Endothelial cell of umbilical vein (primary cell): ENCODE measurements at regions not wholly inside any gene's neighbourhood (a gene's known extent, or its start where the extent isn't known, plus 50 kb on each side); places are given as distances from the start of the nearest gene placed in this dataset.

Experiments
- BruUV-seq: library from RNA; stranded (reverse); fragments of 400-500 nt; replicated peaks from 2 replicates; lab custom pipeline; 2021; lab: Mats Ljungman, UMichigan
- CTCF ChIA-PET: fragments of 300-600, 350-600 bp; sonication (Branson Sonifier 250); formaldehyde crosslinking; loops from one replicate; lab custom pipeline; 2021; ENCODE audit warnings: antibody characterized with exemption, inconsistent platforms; lab: Charles Lee
- POLR2A ChIA-PET: fragments of 300-600, 350-600 bp; sonication (Branson Sonifier 250); formaldehyde crosslinking; loops from one replicate; lab custom pipeline; 2021; ENCODE audit warnings: antibody characterized with exemption, inconsistent platforms; lab: Charles Lee
- DNase-seq: peaks from one replicate; pipeline ENCODE4 v3.0.0-alpha.2; 2011; ENCODE audit warnings: low read depth, low spot score
- FAIRE-seq: peaks from 2 replicates; lab custom pipeline; 2011; peaks lifted over from hg19 to GRCh38; lab: Jason Lieb, UNC
- H2AFZ ChIP-seq: 2 replicates; pipeline ENCODE4 v1.6.0; 2012; ENCODE audit warnings: low read depth, low read length, control low read depth, inconsistent platforms
- H3K27ac ChIP-seq: 2 replicates; pipeline ENCODE4 v1.5.1; 2011; ENCODE audit warnings: low read depth, mild to moderate bottlenecking, control low read depth, low read length, moderate library complexity; ENCODE audit not compliant: insufficient read depth
- H3K27me3 ChIP-seq, 2 experiments: 2 replicates each; pipeline versions ENCODE4 v1.6.0 to v1.6.1; 2011; ENCODE audit warnings: low read length in 2 of 2, mixed read lengths in 1 of 2; ENCODE audit not compliant: control insufficient read depth in 2 of 2, insufficient read depth in 2 of 2
- H3K36me3 ChIP-seq, 2 experiments: 2 replicates in 1 of 2; 3 replicates in 1 of 2; pipeline ENCODE4 v1.5.1; 2011; ENCODE audit warnings: low read length in 2 of 2, mild to moderate bottlenecking in 1 of 2, moderate library complexity in 1 of 2; ENCODE audit not compliant: control insufficient read depth in 2 of 2, insufficient read depth in 2 of 2; ENCODE audit errors: extremely low read depth in 1 of 2
- H3K4me1 ChIP-seq: 3 replicates; pipeline ENCODE4 v1.5.1; 2011; ENCODE audit warnings: mild to moderate bottlenecking, low read length; ENCODE audit not compliant: control insufficient read depth, insufficient read depth; ENCODE audit errors: extremely low read depth
- H3K4me2 ChIP-seq: 2 replicates; pipeline ENCODE4 v1.6.1; 2011; ENCODE audit warnings: low read length, control low read depth, mixed read lengths; ENCODE audit not compliant: insufficient read depth
- H3K4me3 ChIP-seq, 3 experiments: fragments of 200-600 bp in 1 of 3; sonication (generic), shearing (Covaris generic) in 1 of 3; replicated peaks in 1 of 3; 2 replicates each; pipeline ENCODE4 v1.5.1; 2011 to 2016; ENCODE audit warnings: control low read depth in 3 of 3, low read length in 3 of 3, mild to moderate bottlenecking in 2 of 3, inconsistent platforms in 1 of 3, low read depth in 1 of 3, moderate library complexity in 1 of 3; ENCODE audit not compliant: insufficient read depth in 1 of 3
- H3K79me2 ChIP-seq: 2 replicates; pipeline ENCODE4 v1.6.0; 2012; ENCODE audit warnings: low read length, inconsistent platforms; ENCODE audit not compliant: control insufficient read depth, insufficient read depth
- H3K9ac ChIP-seq: replicated peaks from 2 replicates; pipeline ENCODE3; 2011; ENCODE audit warnings: low read length, control low read depth; ENCODE audit not compliant: insufficient read depth; ENCODE audit errors: extremely low read depth
- H3K9me1 ChIP-seq: replicated peaks from 3 replicates; pipeline ENCODE4 v1.6.0; 2011; ENCODE audit warnings: mild to moderate bottlenecking, low read length; ENCODE audit not compliant: control insufficient read depth, insufficient read depth; ENCODE audit errors: extremely low read depth
- H3K9me3 ChIP-seq: replicated peaks from 2 replicates; pipeline ENCODE4 v1.5.1; 2012; ENCODE audit warnings: low read length, inconsistent platforms; ENCODE audit not compliant: control insufficient read depth, insufficient read depth
- H4K20me1 ChIP-seq: replicated peaks from 2 replicates; pipeline ENCODE3; 2011; ENCODE audit warnings: mild to moderate bottlenecking, low read length; ENCODE audit not compliant: control insufficient read depth, insufficient read depth; ENCODE audit errors: extremely low read depth
- CTCF ChIP-seq, 2 donors: IDR thresholded peaks; 1 replicate in 1 of 2; 2 replicates in 1 of 2; pipeline ENCODE4 v1.5.1; 2011; ENCODE audit warnings: low read length in 2 of 2, mild to moderate bottlenecking in 2 of 2, moderate library complexity in 2 of 2, control low read depth in 1 of 2, inconsistent platforms in 1 of 2, low read depth in 1 of 2; ENCODE audit not compliant: insufficient read depth in 1 of 2; ENCODE audit errors: extremely low read depth in 1 of 2
- EZH2 ChIP-seq: IDR thresholded peaks from 2 replicates; pipeline ENCODE4 v1.6.1; 2012; ENCODE audit warnings: borderline replicate concordance, low read depth, mild to moderate bottlenecking, moderate library complexity, low read length, inconsistent platforms; ENCODE audit not compliant: severe bottlenecking
- FOS ChIP-seq: IDR thresholded peaks from 2 replicates; pipeline ENCODE4 v1.6.1; 2011; ENCODE audit warnings: mild to moderate bottlenecking, low read length, moderate library complexity, borderline replicate concordance; ENCODE audit not compliant: insufficient read depth
- GATA2 ChIP-seq: IDR thresholded peaks from 2 replicates; pipeline ENCODE4 v1.7.0; 2011; ENCODE audit warnings: low read depth, mild to moderate bottlenecking, moderate library complexity, mixed read lengths, low read length; ENCODE audit not compliant: insufficient read length, insufficient read depth
- JUN ChIP-seq: IDR thresholded peaks from 2 replicates; pipeline ENCODE4 v1.6.1; 2011; ENCODE audit warnings: borderline replicate concordance, low read depth; ENCODE audit not compliant: insufficient read length, insufficient read depth
- MAX ChIP-seq: IDR thresholded peaks from 2 replicates; pipeline ENCODE4 v1.6.1; 2011; ENCODE audit not compliant: insufficient read depth, insufficient read length
- MYC ChIP-seq: IDR thresholded peaks from one replicate; pipeline ENCODE4 v1.6.1; 2011; ENCODE audit warnings: mild to moderate bottlenecking, low read depth, low read length
- POLR2A ChIP-seq: IDR thresholded peaks from 2 replicates; pipeline ENCODE4 v1.6.1; 2012; ENCODE audit warnings: low read depth, mild to moderate bottlenecking, control low read depth, low read length
- POLR2AphosphoS5 ChIP-seq: IDR thresholded peaks from 2 replicates; pipeline ENCODE4 v1.6.1; 2012; ENCODE audit warnings: low read depth, mild to moderate bottlenecking, control low read depth, low read length, moderate library complexity; ENCODE audit not compliant: insufficient read depth
- dilution Hi-C: fragments of 300-500 bp; cut with MboI; formaldehyde crosslinking; loops from one replicate; pipeline ENCODE4 v1.15.0; 2019; ENCODE audit warnings: low sequenced_read_pairs; ENCODE audit not compliant: extremely low pct_ligation_motif_present
- intact Hi-C: fragments of 100-400 bp; cut with micrococcal nuclease; formaldehyde crosslinking; loops from one replicate; pipeline ENCODE4 v1.10.0; 2022

DNA sequence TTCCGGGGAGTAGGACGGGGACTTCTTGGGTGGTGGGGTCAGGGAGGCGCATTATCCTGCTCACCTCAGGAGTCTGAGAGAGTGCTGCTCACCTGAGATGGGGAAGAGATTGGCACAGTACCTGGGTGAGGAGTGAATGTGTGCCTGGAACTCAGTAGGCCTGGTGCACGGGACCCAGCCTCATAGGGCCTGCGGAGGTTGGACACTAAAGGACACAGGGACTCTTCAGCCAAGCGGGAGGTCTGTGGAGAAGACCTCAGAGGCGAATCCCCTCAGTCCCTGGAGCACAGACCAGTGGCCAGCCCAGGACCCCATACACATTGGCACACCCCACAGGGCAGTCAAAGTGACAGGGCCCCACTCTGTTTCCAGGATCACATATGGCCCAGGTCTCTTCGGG, 73.2 kb downstream of the OAT start:
- BruUV-seq = no TSS peak
- no peaks in the 10 kb centered on the region for H3K4me1 ChIP-seq
- no peaks in the 10 kb centered on the region for H3K36me3 ChIP-seq
- no peak overlapping the region for H2AFZ ChIP-seq
- H3K9me1 ChIP-seq = no peaks in the 10 kb centered on the region
- CTCF ChIA-PET = no interaction called here
- no peaks in the 10 kb centered on the region for H3K27me3 ChIP-seq
- H3K4me3 ChIP-seq = no peak overlapping the region
- no peak overlapping the region for H3K27ac ChIP-seq
- dilution Hi-C loops = no loop called here
- no peak for TF ChIP-seq POLR2A
- no peak for TF ChIP-seq MAX
- no peak for TF ChIP-seq FOS
- no peak for TF ChIP-seq GATA2
- no peak for TF ChIP-seq CTCF (IDR thresholded peaks at IDR 0.05; ENCODE audit: extremely low read depth in 1 of 2, insufficient read depth in 1 of 2, low read depth in 1 of 2, low read length in 2 of 2)
- no peak for TF ChIP-seq EZH2
- no peak for TF ChIP-seq MYC
- no peak for TF ChIP-seq POLR2AphosphoS5
- no peak for TF ChIP-seq JUN
- no peak overlapping the region for H3K9ac ChIP-seq
- POLR2A ChIA-PET = no interaction called here
- DNase-seq (no peak), FAIRE-seq (no peak)
- H3K79me2 ChIP-seq = no peaks in the 10 kb centered on the region
- H3K4me2 ChIP-seq = no peak overlapping the region
- intact Hi-C loops = no loop called here
- H4K20me1 ChIP-seq = no peaks in the 10 kb centered on the region
- no peaks in the 10 kb centered on the region for H3K9me3 ChIP-seq
